WI38 (cell line): ENCODE measurements at regions not wholly inside any gene's neighbourhood (a gene's known extent, or its start where the extent isn't known, plus 50 kb on each side); places are given as distances from the start of the nearest gene placed in this dataset.

ENCODE experiments used
- H3K4me3 ChIP-seq: 2 replicates; pipeline ENCODE4 v1.5.1; 2011; ENCODE audit warnings: low read depth, mild to moderate bottlenecking, control low read depth, low read length
- TF ChIP-seq, protein P1 (sequence below): IDR thresholded peaks from 2 replicates; pipeline ENCODE4 v1.5.1; 2012; ENCODE audit warnings: low read depth, mild to moderate bottlenecking, control low read depth, low read length

DNA sequence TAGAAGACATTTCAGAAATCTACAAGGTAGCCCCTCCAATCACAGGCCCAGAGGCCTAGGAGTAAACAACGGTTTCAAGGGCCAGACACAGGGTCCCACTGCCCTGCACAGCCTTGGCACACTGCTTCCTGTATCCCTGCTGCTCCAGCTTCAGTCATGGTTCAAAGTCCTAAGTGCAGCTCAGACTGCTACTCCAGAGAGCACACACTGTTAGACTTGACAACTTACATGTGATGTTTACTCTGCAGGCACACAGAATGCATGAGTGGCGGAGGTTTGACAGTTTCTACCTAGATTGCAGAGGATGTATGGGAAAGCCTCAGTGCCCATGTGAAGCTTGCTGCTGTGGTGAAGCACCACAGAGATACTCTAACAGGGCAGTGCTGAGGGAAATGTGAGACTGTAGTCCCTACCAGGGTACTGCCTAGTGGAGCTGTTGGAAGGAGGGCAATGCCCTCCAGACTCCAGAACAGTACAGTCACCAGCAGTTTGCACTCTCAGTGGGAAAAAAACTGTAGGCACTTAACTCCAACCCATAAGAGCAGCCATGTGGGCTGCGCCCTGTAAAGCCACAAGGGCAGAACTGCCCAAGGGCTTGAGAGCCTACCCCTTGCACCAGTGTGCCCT, 270.0 kb downstream of the ZWINT start:
- TF ChIP-seq, protein P1, sequence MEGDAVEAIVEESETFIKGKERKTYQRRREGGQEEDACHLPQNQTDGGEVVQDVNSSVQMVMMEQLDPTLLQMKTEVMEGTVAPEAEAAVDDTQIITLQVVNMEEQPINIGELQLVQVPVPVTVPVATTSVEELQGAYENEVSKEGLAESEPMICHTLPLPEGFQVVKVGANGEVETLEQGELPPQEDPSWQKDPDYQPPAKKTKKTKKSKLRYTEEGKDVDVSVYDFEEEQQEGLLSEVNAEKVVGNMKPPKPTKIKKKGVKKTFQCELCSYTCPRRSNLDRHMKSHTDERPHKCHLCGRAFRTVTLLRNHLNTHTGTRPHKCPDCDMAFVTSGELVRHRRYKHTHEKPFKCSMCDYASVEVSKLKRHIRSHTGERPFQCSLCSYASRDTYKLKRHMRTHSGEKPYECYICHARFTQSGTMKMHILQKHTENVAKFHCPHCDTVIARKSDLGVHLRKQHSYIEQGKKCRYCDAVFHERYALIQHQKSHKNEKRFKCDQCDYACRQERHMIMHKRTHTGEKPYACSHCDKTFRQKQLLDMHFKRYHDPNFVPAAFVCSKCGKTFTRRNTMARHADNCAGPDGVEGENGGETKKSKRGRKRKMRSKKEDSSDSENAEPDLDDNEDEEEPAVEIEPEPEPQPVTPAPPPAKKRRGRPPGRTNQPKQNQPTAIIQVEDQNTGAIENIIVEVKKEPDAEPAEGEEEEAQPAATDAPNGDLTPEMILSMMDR, result no peak

DNA sequence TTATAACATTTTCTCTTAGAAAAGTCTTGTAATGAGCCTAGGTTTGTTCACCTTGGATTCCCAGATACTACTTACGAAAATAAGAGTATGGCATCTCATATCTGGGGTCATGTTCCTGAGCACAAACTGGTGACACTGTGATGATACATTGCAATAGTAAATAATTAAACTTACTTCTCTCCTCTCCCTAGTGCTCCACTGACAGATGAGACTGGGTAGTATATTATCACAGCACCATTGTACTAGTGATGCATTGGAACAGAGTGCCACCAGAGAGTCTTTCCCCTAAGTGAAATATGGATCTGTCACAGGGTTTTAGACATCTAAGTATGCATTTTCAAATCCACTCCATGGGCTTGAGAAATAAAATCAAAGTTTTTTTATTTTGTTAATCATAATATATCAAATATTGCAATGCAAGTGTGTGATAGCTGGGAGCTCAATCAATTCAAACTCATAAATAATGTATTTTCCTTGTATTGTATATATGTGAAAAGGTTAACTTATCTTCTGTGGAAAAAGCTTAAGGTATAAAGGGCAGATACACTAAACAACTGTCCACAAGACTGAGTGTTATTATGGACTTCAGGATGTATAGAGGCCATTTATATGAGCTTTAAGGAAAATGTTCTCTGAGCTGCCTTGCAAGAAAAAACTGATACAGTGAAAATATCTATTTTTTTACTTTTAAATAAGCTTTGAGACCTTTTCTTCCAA, 275.5 kb downstream of the ZWINT start:
- TF ChIP-seq, protein P1, result no peak
- no peak overlapping the region for H3K4me3 ChIP-seq

More for the DNA sequence above, 270.0 kb downstream of the ZWINT start:
- H3K4me3 ChIP-seq, result no peak overlapping the region

DNA sequence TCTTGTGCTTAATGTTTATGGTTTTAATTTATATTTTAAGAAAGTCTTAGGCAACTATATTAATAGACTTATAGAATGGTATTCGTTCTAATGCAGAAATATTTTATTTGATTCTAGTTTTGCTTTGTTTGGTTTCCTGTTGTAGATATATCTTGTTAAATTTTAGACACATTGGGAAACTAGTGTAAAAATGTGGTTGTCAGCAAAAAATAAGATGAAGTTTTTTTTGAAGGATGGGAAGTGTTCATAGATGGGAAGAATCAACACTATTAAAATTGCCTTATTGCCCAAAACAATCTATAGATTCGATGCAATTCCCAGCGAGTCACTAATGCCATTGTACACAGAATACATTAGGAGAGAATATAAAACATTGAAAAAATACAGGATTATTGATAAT, 278.9 kb downstream of the ZWINT start:
- no peak overlapping the region for H3K4me3 ChIP-seq
- TF ChIP-seq, protein P1, result no peak

DNA sequence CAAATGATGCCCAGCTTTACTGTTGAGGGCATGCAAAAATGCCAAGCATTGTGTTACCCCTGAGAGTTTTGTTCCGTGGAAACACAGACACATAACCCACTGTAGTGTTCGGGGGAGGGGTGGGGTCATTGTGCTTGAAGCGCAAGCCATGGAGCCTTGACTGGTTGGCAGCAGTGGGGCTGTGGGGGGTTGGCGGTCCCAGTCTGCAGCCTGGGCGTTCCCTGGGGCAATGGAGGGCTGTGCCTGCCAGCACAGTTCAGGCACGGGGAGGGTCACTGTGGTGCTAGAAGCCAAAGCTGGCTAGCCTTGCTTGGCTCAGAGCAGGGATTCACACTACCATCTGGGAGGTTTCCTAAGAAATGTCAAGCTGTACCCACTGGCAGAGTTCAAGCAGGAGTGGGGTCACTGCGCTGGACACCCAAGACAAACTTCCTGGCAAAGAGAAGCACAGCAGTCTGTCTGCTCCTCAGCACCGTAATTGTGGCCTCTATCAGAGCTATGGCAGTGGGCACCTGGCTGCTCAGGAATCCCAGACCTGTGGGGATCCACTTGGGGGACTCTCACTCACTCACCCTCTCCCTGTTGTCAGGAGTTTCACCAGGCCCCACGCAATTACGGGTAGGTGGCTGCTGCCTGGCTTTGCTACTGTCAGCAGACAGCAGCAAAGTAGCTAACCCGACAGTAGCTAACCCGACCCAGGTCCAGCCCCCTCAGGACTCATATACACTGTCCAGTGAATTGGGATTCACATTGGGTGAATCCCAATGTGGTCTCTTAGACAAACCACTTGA, 292.4 kb downstream of the ZWINT start:
- H3K4me3 ChIP-seq, result no peak overlapping the region
- TF ChIP-seq, protein P1, result no peak

DNA sequence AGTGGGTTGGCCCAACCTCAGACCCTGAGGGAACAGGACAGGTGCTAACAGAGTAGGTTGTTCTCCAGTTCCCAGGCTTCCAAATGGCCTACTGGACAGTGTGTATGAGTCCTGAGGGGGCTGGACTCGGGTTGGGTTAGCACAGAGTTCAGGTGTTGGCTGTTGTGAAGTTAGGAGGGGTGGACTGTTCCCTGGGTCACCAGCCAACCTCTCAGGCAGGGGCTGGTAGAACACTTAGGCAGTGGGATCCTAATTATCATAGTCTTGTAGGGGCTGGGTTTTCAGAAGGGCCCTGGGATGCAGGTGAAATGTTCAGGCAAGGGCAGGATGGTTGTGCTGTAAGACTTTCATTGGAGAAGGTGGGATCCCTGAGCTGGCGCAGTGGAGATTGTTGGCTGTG, 293.0 kb downstream of the ZWINT start:
- no peak overlapping the region for H3K4me3 ChIP-seq

DNA sequence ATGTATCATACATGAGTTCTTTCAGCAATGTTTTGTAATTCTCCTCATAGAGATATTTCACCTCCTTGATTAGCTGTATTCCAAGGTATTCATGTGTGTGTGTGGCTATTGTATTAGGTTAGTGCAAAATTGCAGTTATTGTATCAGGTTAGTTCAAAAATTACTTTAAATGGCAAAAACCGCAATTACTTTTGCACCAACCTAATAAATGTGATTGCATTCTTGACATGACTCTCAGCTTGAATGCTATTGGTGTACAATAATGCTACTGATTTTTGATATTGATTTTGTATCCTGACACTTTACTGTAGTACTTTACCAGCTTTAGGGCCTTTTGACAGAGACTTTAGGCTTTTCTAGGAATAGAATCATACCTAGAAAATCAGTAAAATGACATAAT, 297.4 kb downstream of the ZWINT start:
- no peak overlapping the region for H3K4me3 ChIP-seq
- TF ChIP-seq, protein P1, result no peak

More for the DNA sequence above, 293.0 kb downstream of the ZWINT start:
- TF ChIP-seq, protein P1, result no peak

DNA sequence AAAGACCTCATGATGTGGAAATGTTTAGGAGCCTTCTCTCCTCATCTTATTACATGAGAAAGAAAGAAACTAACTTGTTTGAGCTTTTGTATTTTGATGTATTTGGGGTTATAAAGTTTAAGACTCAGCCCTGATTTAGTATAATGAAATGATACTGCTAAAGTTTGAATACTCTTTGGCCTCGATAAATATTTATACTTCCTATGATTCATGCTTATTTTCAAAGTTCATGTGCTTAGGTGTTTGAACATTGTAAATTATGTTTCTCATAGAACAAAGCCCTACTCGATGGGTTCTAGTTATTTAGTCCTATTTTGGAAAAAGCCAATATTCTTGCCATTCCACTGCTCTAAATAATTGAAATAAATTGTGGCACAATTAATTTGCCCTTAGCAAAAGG, 303.2 kb downstream of the ZWINT start:
- TF ChIP-seq, protein P1, result no peak

More for the DNA sequence above, 303.2 kb downstream of the ZWINT start:
- H3K4me3 ChIP-seq, result no peak overlapping the region
